Keratinocyte (primary cell): ENCODE measurements at regions not wholly inside any gene's neighbourhood (a gene's known extent, or its start where the extent isn't known, plus 50 kb on each side); places are given as distances from the start of the nearest gene placed in this dataset.

Experiments
- DNase-seq: peaks from one replicate; pipeline ENCODE4 v3.0.0-alpha.2; 2011; ENCODE audit warnings: low read depth, missing footprints, low spot score
- FAIRE-seq: peaks from 2 replicates; lab custom pipeline; 2011; peaks lifted over from hg19 to GRCh38; lab: Jason Lieb, UNC
- H2AFZ ChIP-seq: 2 replicates; pipeline ENCODE4 v1.6.0; 2012; ENCODE audit warnings: low read length, control low read depth, inconsistent platforms; ENCODE audit not compliant: control insufficient read depth
- H3K27ac ChIP-seq: 2 replicates; pipeline ENCODE4 v1.5.1; 2011; ENCODE audit warnings: low read length; ENCODE audit not compliant: control insufficient read depth, insufficient read depth
- H3K27me3 ChIP-seq: 3 replicates; pipeline ENCODE4 v1.6.0; 2011; ENCODE audit warnings: low read length; ENCODE audit not compliant: control insufficient read depth, insufficient read depth; ENCODE audit errors: extremely low read depth
- H3K36me3 ChIP-seq, 2 experiments: 2 replicates in 1 of 2; 3 replicates in 1 of 2; pipeline ENCODE4 v1.5.1; 2011; ENCODE audit warnings: low read length in 2 of 2, mild to moderate bottlenecking in 1 of 2; ENCODE audit not compliant: control insufficient read depth in 2 of 2, insufficient read depth in 2 of 2; ENCODE audit errors: extremely low read depth in 1 of 2
- H3K4me1 ChIP-seq: 3 replicates; pipeline ENCODE4 v1.5.1; 2011; ENCODE audit warnings: low read length; ENCODE audit not compliant: control insufficient read depth, insufficient read depth; ENCODE audit errors: extremely low read depth
- H3K4me2 ChIP-seq: 3 replicates; pipeline ENCODE4 v1.6.0; 2011; ENCODE audit warnings: low read depth, low read length; ENCODE audit not compliant: control insufficient read depth, insufficient read depth; ENCODE audit errors: extremely low read depth
- H3K4me3 ChIP-seq, 3 experiments: fragments of 200-600 bp in 1 of 3; sonication (generic) in 1 of 3; 2 replicates in 2 of 3; 3 replicates in 1 of 3; pipeline ENCODE4 v1.5.1; 2011 to 2016; ENCODE audit warnings: low read length in 3 of 3, mild to moderate bottlenecking in 3 of 3, control low read depth in 2 of 3, inconsistent platforms in 1 of 3, low read depth in 1 of 3, mixed read lengths in 1 of 3, mixed run types in 1 of 3, moderate library complexity in 1 of 3; ENCODE audit not compliant: control insufficient read depth in 2 of 3, insufficient read depth in 2 of 3; ENCODE audit errors: extremely low read depth in 1 of 3
- H3K79me2 ChIP-seq: 2 replicates; pipeline ENCODE4 v1.6.0; 2012; ENCODE audit warnings: low read length; ENCODE audit not compliant: control insufficient read depth, insufficient read depth
- H3K9ac ChIP-seq: 3 replicates; pipeline ENCODE4 v1.6.0; 2011; ENCODE audit warnings: low read length; ENCODE audit not compliant: control insufficient read depth, insufficient read depth; ENCODE audit errors: extremely low read depth
- H3K9me1 ChIP-seq: 3 replicates; pipeline ENCODE4 v1.6.0; 2011; ENCODE audit warnings: low read length; ENCODE audit not compliant: control insufficient read depth, insufficient read depth; ENCODE audit errors: extremely low read depth
- H3K9me3 ChIP-seq: 2 replicates; pipeline ENCODE4 v1.5.1; 2012; ENCODE audit warnings: low read depth, low read length; ENCODE audit not compliant: control insufficient read depth
- H4K20me1 ChIP-seq: 3 replicates; pipeline ENCODE4 v1.6.0; 2011; ENCODE audit warnings: low read length; ENCODE audit not compliant: control insufficient read depth, insufficient read depth; ENCODE audit errors: extremely low read depth
- CTCF ChIP-seq, 3 experiments: IDR thresholded peaks in 1 of 3; conservative IDR thresholded peaks in 1 of 3; optimal IDR thresholded peaks in 1 of 3; 2 replicates in 2 of 3; 3 replicates in 1 of 3; pipeline versions ENCODE3 to v1.5.1; 2011; ENCODE audit warnings: low read length in 3 of 3, mild to moderate bottlenecking in 3 of 3, moderate library complexity in 2 of 3, control low read depth in 1 of 3, inconsistent platforms in 1 of 3; ENCODE audit not compliant: insufficient read depth in 2 of 3; ENCODE audit errors: extremely low read depth in 1 of 3
- EZH2 ChIP-seq: IDR thresholded peaks from one replicate; pipeline ENCODE4 v1.6.1; 2012; ENCODE audit warnings: inconsistent platforms, mild to moderate bottlenecking, low read length, moderate library complexity
- dilution Hi-C: fragments of 300-500 bp; cut with MboI; formaldehyde crosslinking; loops from one replicate; pipeline ENCODE4 v1.7.0; 2020; ENCODE audit warnings: low sequenced_read_pairs; ENCODE audit not compliant: extremely low pct_ligation_motif_present

- Histone ChIP-seq H3K27ac (no peak overlapping the region), H3K9me3 (no peaks in the 10 kb centered on the region), H3K9me1 (no peaks in the 10 kb centered on the region), H3K36me3 (no peaks in the 10 kb centered on the region), H3K4me3 (no peak overlapping the region), H3K4me2 (no peak overlapping the region), H3K4me1 (no peaks in the 10 kb centered on the region), H3K9ac (no peak overlapping the region), H2AFZ (no peak overlapping the region), H4K20me1 (no peaks in the 10 kb centered on the region), H3K27me3 (no peaks in the 10 kb centered on the region), H3K79me2 (no peaks in the 10 kb centered on the region)
- DNase-seq (no peak), FAIRE-seq (no peak)
- dilution Hi-C loops, result no loop called here
- TF ChIP-seq EZH2, result no peak
- TF ChIP-seq CTCF (optimal IDR thresholded peaks at IDR 0.05 in 1 of 3, IDR thresholded peaks at IDR 0.05 in 1 of 3, conservative IDR thresholded peaks at IDR 0.05 in 1 of 3; ENCODE audit: extremely low read depth in 1 of 3, insufficient read depth in 2 of 3, low read length in 3 of 3), result no peak
Measured at GRCh38 chr4:180810581-180810980, 1432.6 kb upstream of the TENM3 start.

GRCh38 chr4:180811556-180811955, 1431.6 kb upstream of the TENM3 start:
- no peak overlapping the region for H3K4me3 ChIP-seq
- DNase-seq, result no peak
- dilution Hi-C loops, result no loop called here

More at GRCh38 chr4:180811556-180811955, 1431.6 kb upstream of the TENM3 start:
- no peak overlapping the region for H3K27ac ChIP-seq
- no peaks in the 10 kb centered on the region for H3K27me3 ChIP-seq
- no peaks in the 10 kb centered on the region for H3K36me3 ChIP-seq
- H3K4me2 ChIP-seq, result no peak overlapping the region
- no peaks in the 10 kb centered on the region for H3K79me2 ChIP-seq
- FAIRE-seq, result no peak
- TF ChIP-seq CTCF (optimal IDR thresholded peaks at IDR 0.05 in 1 of 3, IDR thresholded peaks at IDR 0.05 in 1 of 3, conservative IDR thresholded peaks at IDR 0.05 in 1 of 3; ENCODE audit: extremely low read depth in 1 of 3, insufficient read depth in 2 of 3, low read length in 3 of 3) (no peak), EZH2 (no peak)
- no peaks in the 10 kb centered on the region for H3K9me1 ChIP-seq
- H3K4me1 ChIP-seq, result no peaks in the 10 kb centered on the region
- no peak overlapping the region for H2AFZ ChIP-seq
- no peaks in the 10 kb centered on the region for H3K9me3 ChIP-seq
- no peaks in the 10 kb centered on the region for H4K20me1 ChIP-seq
- H3K9ac ChIP-seq, result no peak overlapping the region
